ENCODE measurements at regions not wholly inside any gene's neighbourhood (a gene's known extent, or its start where the extent isn't known, plus 50 kb on each side); places are given as distances from the start of the nearest gene placed in this dataset.

GRCh38 chr18:71242981-71243380, 954.1 kb downstream of the SOCS6 start:
- TF ChIP-seq TAF1 (IDR thresholded peaks at IDR 0.05; ENCODE audit: low read depth) (no peak), ZBTB7A (IDR thresholded peaks at IDR 0.05; ENCODE audit: low read depth) (no peak), TCF12 (IDR thresholded peaks at IDR 0.05; ENCODE audit: low read depth) (no peak), TEAD4 (IDR thresholded peaks at IDR 0.05) (no peak), YY1 (IDR thresholded peaks at IDR 0.05; ENCODE audit: low read depth) (no peak), FOXM1 (IDR thresholded peaks at IDR 0.05; ENCODE audit: borderline replicate concordance, low read depth) (no peak), USF1 (IDR thresholded peaks at IDR 0.05) (no peak), RAD21 (IDR thresholded peaks at IDR 0.05; ENCODE audit: low read depth) (no peak), CREB1 (IDR thresholded peaks at IDR 0.05; ENCODE audit: low read depth) (no peak), NFIC (IDR thresholded peaks at IDR 0.05) (no peak), EP300 (IDR thresholded peaks at IDR 0.05; ENCODE audit: borderline replicate concordance) (no peak), EGR1 (IDR thresholded peaks at IDR 0.05) (no peak), MAX (IDR thresholded peaks at IDR 0.05) (no peak)

- TF ChIP-seq TAF1 (IDR thresholded peaks at IDR 0.05; ENCODE audit: low read depth) (no peak), YY1 (IDR thresholded peaks at IDR 0.05; ENCODE audit: low read depth) (no peak), NFIC (IDR thresholded peaks at IDR 0.05) (no peak), TEAD4 (IDR thresholded peaks at IDR 0.05) (no peak), FOXM1 (IDR thresholded peaks at IDR 0.05; ENCODE audit: borderline replicate concordance, low read depth) (no peak), REST (IDR thresholded peaks at IDR 0.05; ENCODE audit: low read depth) (no peak), CEBPB (IDR thresholded peaks at IDR 0.05) (no peak), TCF12 (IDR thresholded peaks at IDR 0.05; ENCODE audit: low read depth) (no peak)
Observed at GRCh38 chr18:71238974-71239624, 950.3 kb downstream of the SOCS6 start.

GRCh38 chr18:71237641-71238040, 948.8 kb downstream of the SOCS6 start:
- no peak for TF ChIP-seq CEBPB (IDR thresholded peaks at IDR 0.05)
- TF ChIP-seq REST (IDR thresholded peaks at IDR 0.05; ENCODE audit: low read depth): no peak
- TF ChIP-seq NFIC (IDR thresholded peaks at IDR 0.05): no peak
- TF ChIP-seq EP300 (IDR thresholded peaks at IDR 0.05; ENCODE audit: borderline replicate concordance): no peak
- TF ChIP-seq EGR1 (IDR thresholded peaks at IDR 0.05): no peak
- TF ChIP-seq ZBTB7A (IDR thresholded peaks at IDR 0.05; ENCODE audit: low read depth): no peak
- TF ChIP-seq RAD21 (IDR thresholded peaks at IDR 0.05; ENCODE audit: low read depth): no peak
- no peak for TF ChIP-seq FOXM1 (IDR thresholded peaks at IDR 0.05; ENCODE audit: borderline replicate concordance, low read depth)

- no peak for TF ChIP-seq USF1 (IDR thresholded peaks at IDR 0.05)
- no peak for TF ChIP-seq NFIC (IDR thresholded peaks at IDR 0.05)
- TF ChIP-seq FOXM1 (IDR thresholded peaks at IDR 0.05; ENCODE audit: borderline replicate concordance, low read depth): no peak
- no peak for TF ChIP-seq TCF12 (IDR thresholded peaks at IDR 0.05; ENCODE audit: low read depth)
- no peak for TF ChIP-seq RAD21 (IDR thresholded peaks at IDR 0.05; ENCODE audit: low read depth)
- no peak for TF ChIP-seq REST (IDR thresholded peaks at IDR 0.05; ENCODE audit: low read depth)
- no peak for TF ChIP-seq CREB1 (IDR thresholded peaks at IDR 0.05; ENCODE audit: low read depth)
- TF ChIP-seq YY1 (IDR thresholded peaks at IDR 0.05; ENCODE audit: low read depth): no peak
- no peak for TF ChIP-seq EP300 (IDR thresholded peaks at IDR 0.05; ENCODE audit: borderline replicate concordance)
Observed at GRCh38 chr18:71233177-71233576, 944.3 kb downstream of the SOCS6 start.

GRCh38 chr18:71223486-71223885, 934.6 kb downstream of the SOCS6 start:
- TF ChIP-seq EGR1 (IDR thresholded peaks at IDR 0.05) (no peak), CREB1 (IDR thresholded peaks at IDR 0.05; ENCODE audit: low read depth) (no peak), EP300 (IDR thresholded peaks at IDR 0.05; ENCODE audit: borderline replicate concordance) (no peak), YY1 (IDR thresholded peaks at IDR 0.05; ENCODE audit: low read depth) (no peak), CEBPB (IDR thresholded peaks at IDR 0.05) (no peak)

Measured in Ishikawa (cell line).